ENCODE measurements at regions not wholly inside any gene's neighbourhood (a gene's known extent, or its start where the extent isn't known, plus 50 kb on each side); places are given as distances from the start of the nearest gene placed in this dataset.

- peaks cover 0 to 4% of the 10 kb centered on the region in 2 experiments; a peak in 3 of 4 replicates for H3K4me1 Mint-ChIP-seq
- no peaks in the 10 kb centered on the region for H3K36me3 Mint-ChIP-seq (ENCODE audit: insufficient read depth in 1 of 3, low read depth in 3 of 3)
- Histone ChIP-seq H3K9ac (ENCODE audit: extremely low read depth, insufficient read length, low read length) (no peak overlapping the region), H3K79me1 (ENCODE audit: insufficient read depth, low read depth, low read length, poor library complexity, severe bottlenecking) (no peaks in the 10 kb centered on the region), H3K27ac (ENCODE audit: insufficient read length, low read depth, low read length) (no peak overlapping the region), H4K91ac (ENCODE audit: insufficient read length, low read depth, low read length) (no peak overlapping the region), H3K14ac (ENCODE audit: insufficient read depth, low read length) (no peak overlapping the region), H3T11ph (ENCODE audit: low read length) (no peak overlapping the region), H2BK120ac (ENCODE audit: low read depth, low read length, poor library complexity, severe bottlenecking) (no peak overlapping the region), H3K23me2 (ENCODE audit: insufficient read length, low read depth, low read length, poor library complexity, severe bottlenecking) (no peaks in the 10 kb centered on the region), H4K20me1 (ENCODE audit: control insufficient read depth, insufficient read depth, insufficient read length) (no peaks in the 10 kb centered on the region), H3K56ac (ENCODE audit: insufficient read length, low read depth, low read length) (no peak overlapping the region), H3K4me1 (ENCODE audit: insufficient read depth, low read length) (no peaks in the 10 kb centered on the region), H3K4ac (ENCODE audit: low read depth, low read length) (no peak overlapping the region), H4K5ac (ENCODE audit: insufficient read length, low read depth, low read length) (no peak overlapping the region), H3K23ac (ENCODE audit: insufficient read length, low read depth, low read length) (no peak overlapping the region), H3K79me2 (ENCODE audit: insufficient read depth, low read length) (no peaks in the 10 kb centered on the region), H2AK5ac (ENCODE audit: insufficient read length, low read length) (no peak overlapping the region), H2BK15ac (ENCODE audit: low read depth, low read length) (no peak overlapping the region), H2BK20ac (ENCODE audit: low read depth, low read length, poor library complexity, severe bottlenecking) (no peak overlapping the region), H4K8ac (replicated peaks; ENCODE audit: insufficient read length, low read depth, low read length) (no peak overlapping the region), H2BK12ac (ENCODE audit: insufficient read length, low read depth, low read length) (no peak overlapping the region), H3K4me2 (ENCODE audit: insufficient read depth, insufficient read length, low read length) (no peak overlapping the region), H2AFZ (ENCODE audit: low read length) (no peak overlapping the region), H2BK5ac (ENCODE audit: insufficient read length, low read length) (no peak overlapping the region), H3K9me3 (ENCODE audit: control insufficient read depth, low read depth, low read length) (no peaks in the 10 kb centered on the region), H3K27me3 (ENCODE audit: insufficient read depth, low read length) (no peaks in the 10 kb centered on the region), H3K18ac (ENCODE audit: insufficient read length, low read depth, low read length) (no peak overlapping the region)
- no CpG with 5 or more reads among the region's 7 CpGs for WGBS (ENCODE audit: extremely low coverage, insufficient read length, low lambda C conversion rate)
- no peak overlapping the region for H3K4me3 Mint-ChIP-seq
- no peaks in the 10 kb centered on the region for H3K9me3 Mint-ChIP-seq
- DNase-seq: no peak
- no peak overlapping the region for H3K27ac Mint-ChIP-seq
- peaks cover 3% of the 10 kb centered on the region for H3K27me3 Mint-ChIP-seq (ENCODE audit: low read depth)
- peak; percentile 75 for TF ChIP-seq CTCF (conservative IDR thresholded peaks at IDR 0.05)
These were observed 529.8 kb upstream of the VRK2 start for GRCh38 chr2:57516698-57517340.

All from H9 (cell line).